DOHH2 (cell line): ENCODE measurements at regions not wholly inside any gene's neighbourhood (a gene's known extent, or its start where the extent isn't known, plus 50 kb on each side); places are given as distances from the start of the nearest gene placed in this dataset.

Source experiments
- H3F3A ChIP-seq: fragments of 200-600 bp; sonication (generic), shearing (Covaris generic); 2 replicates; pipeline ENCODE4 v1.6.0; 2016; ENCODE audit warnings: antibody characterized with exemption, mild to moderate bottlenecking; ENCODE audit not compliant: control insufficient read depth, insufficient read depth
- H3K27ac ChIP-seq: fragments of 200-600 bp; sonication (generic); 2 replicates; pipeline ENCODE4 v1.5.1; 2014; ENCODE audit warnings: low read depth, mild to moderate bottlenecking, low read length, moderate library complexity
- H3K27me3 ChIP-seq: fragments of 200-600 bp; sonication (generic); 2 replicates; pipeline ENCODE4 v1.6.1; 2014; ENCODE audit warnings: mild to moderate bottlenecking, low read length, mixed read lengths; ENCODE audit not compliant: control insufficient read depth
- H3K36me3 ChIP-seq: fragments of 200-600 bp; sonication (generic); 2 replicates; pipeline ENCODE4 v1.6.1; 2014; ENCODE audit warnings: mild to moderate bottlenecking, low read length, moderate library complexity, mixed read lengths; ENCODE audit not compliant: control insufficient read depth
- H3K4me1 ChIP-seq: fragments of 200-600 bp; sonication (generic); 2 replicates; pipeline ENCODE4 v1.6.1; 2014; ENCODE audit warnings: mild to moderate bottlenecking, low read length, mixed read lengths; ENCODE audit not compliant: control insufficient read depth
- H3K4me2 ChIP-seq: fragments of 200-600 bp; sonication (generic); 2 replicates; pipeline ENCODE4 v1.6.0; 2014; ENCODE audit warnings: mild to moderate bottlenecking, low read length, moderate library complexity
- H3K4me3 ChIP-seq: fragments of 200-600 bp; sonication (generic); 2 replicates; pipeline ENCODE4 v1.5.1; 2014; ENCODE audit warnings: mild to moderate bottlenecking, low read length, mixed read lengths
- H3K79me2 ChIP-seq: fragments of 200-600 bp; sonication (generic); 2 replicates; pipeline ENCODE4 v1.6.1; 2014; ENCODE audit warnings: mild to moderate bottlenecking, low read length, mixed read lengths; ENCODE audit not compliant: control insufficient read depth
- H3K9me2 ChIP-seq: fragments of 200-600 bp; sonication (generic); replicated peaks from 2 replicates; pipeline ENCODE4 v1.6.1; 2014; ENCODE audit warnings: mild to moderate bottlenecking, low read length, mixed read lengths; ENCODE audit not compliant: control insufficient read depth
- H3K9me3 ChIP-seq: fragments of 200-600 bp; sonication (generic); 2 replicates; pipeline ENCODE4 v1.6.1; 2014; ENCODE audit warnings: antibody characterized with exemption, low read length, mixed read lengths; ENCODE audit not compliant: control insufficient read depth, insufficient read depth
- H4K20me1 ChIP-seq: fragments of 200-600 bp; sonication (generic); 2 replicates; pipeline ENCODE4 v1.6.0; 2014; ENCODE audit warnings: low read depth, mild to moderate bottlenecking, antibody characterized with exemption, low read length, moderate library complexity; ENCODE audit not compliant: control insufficient read depth, insufficient read depth
- CTCF ChIP-seq: fragments of 200-600 bp; sonication (generic); IDR thresholded peaks from one replicate; pipeline ENCODE4 v1.5.1; 2014; ENCODE audit warnings: antibody characterized with exemption, mild to moderate bottlenecking, low read depth, low read length; ENCODE audit not compliant: poor library complexity, severe bottlenecking
- EZH2phosphoT487 ChIP-seq: fragments of 200-600 bp; sonication (generic); IDR thresholded peaks from 2 replicates; pipeline ENCODE4 v1.6.1; 2017; ENCODE audit warnings: borderline replicate concordance, mild to moderate bottlenecking, antibody characterized with exemption, low read length, moderate library complexity, mixed read lengths

GRCh38 chr2:239845968-239846367 is 179.2 kb downstream of the NDUFA10 start:
- no peak overlapping the region for H3K27ac ChIP-seq
- no peaks in the 10 kb centered on the region for H3K9me3 ChIP-seq
- H3K4me3 ChIP-seq: no peak overlapping the region
- no peaks in the 10 kb centered on the region for H3K79me2 ChIP-seq
- no peaks in the 10 kb centered on the region for H3K36me3 ChIP-seq
- no peaks in the 10 kb centered on the region for H3K9me2 ChIP-seq
- H3F3A ChIP-seq: no peaks in the 10 kb centered on the region
- no peaks in the 10 kb centered on the region for H3K27me3 ChIP-seq
- no peaks in the 10 kb centered on the region for H4K20me1 ChIP-seq
- no peaks in the 10 kb centered on the region for H3K4me1 ChIP-seq
- H3K4me2 ChIP-seq: no peak overlapping the region
- TF ChIP-seq CTCF (no peak), EZH2phosphoT487 (no peak)

GRCh38 chr2:239839306-239839705 is 185.8 kb downstream of the NDUFA10 start:
- H3K9me3 ChIP-seq: peaks cover 3% of the 10 kb centered on the region; the same call in 1 of the 2 replicates
- no peak overlapping the region for H3K4me3 ChIP-seq
- H3K4me1 ChIP-seq: no peaks in the 10 kb centered on the region
- H3F3A ChIP-seq: no peaks in the 10 kb centered on the region
- H3K27ac ChIP-seq: no peak overlapping the region
- no peaks in the 10 kb centered on the region for H3K9me2 ChIP-seq
- TF ChIP-seq EZH2phosphoT487 (no peak), CTCF (no peak)
- no peak overlapping the region for H3K4me2 ChIP-seq
- H3K36me3 ChIP-seq: no peaks in the 10 kb centered on the region
- H3K27me3 ChIP-seq: no peaks in the 10 kb centered on the region
- no peaks in the 10 kb centered on the region for H4K20me1 ChIP-seq
- H3K79me2 ChIP-seq: no peaks in the 10 kb centered on the region

- H3K27ac ChIP-seq: no peak overlapping the region
- H4K20me1 ChIP-seq: no peaks in the 10 kb centered on the region
- H3K9me2 ChIP-seq: no peaks in the 10 kb centered on the region
- no peaks in the 10 kb centered on the region for H3K79me2 ChIP-seq
- H3F3A ChIP-seq: no peaks in the 10 kb centered on the region
- H3K9me3 ChIP-seq: peaks cover 3% of the 10 kb centered on the region; the same call in 1 of the 2 replicates
- H3K27me3 ChIP-seq: no peaks in the 10 kb centered on the region
- H3K36me3 ChIP-seq: no peaks in the 10 kb centered on the region
- H3K4me2 ChIP-seq: no peak overlapping the region
- no peak overlapping the region for H3K4me3 ChIP-seq
- no peaks in the 10 kb centered on the region for H3K4me1 ChIP-seq
- TF ChIP-seq CTCF: no peak
- no peak for TF ChIP-seq EZH2phosphoT487
Measured at GRCh38 chr2:239836021-239836765, 188.9 kb downstream of the NDUFA10 start.
